HG02885 (cell line): ENCODE measurements at regions not wholly inside any gene's neighbourhood (a gene's known extent, or its start where the extent isn't known, plus 50 kb on each side); places are given as distances from the start of the nearest gene placed in this dataset.

Source experiments
- ATAC-seq: cut with Tn5 transposase; IDR thresholded peaks from one replicate; pipeline ENCODE4 v1.9.1; 2021; ENCODE audit warnings: mild to moderate bottlenecking; ENCODE audit not compliant: unreplicated experiment, poor library complexity

DNA sequence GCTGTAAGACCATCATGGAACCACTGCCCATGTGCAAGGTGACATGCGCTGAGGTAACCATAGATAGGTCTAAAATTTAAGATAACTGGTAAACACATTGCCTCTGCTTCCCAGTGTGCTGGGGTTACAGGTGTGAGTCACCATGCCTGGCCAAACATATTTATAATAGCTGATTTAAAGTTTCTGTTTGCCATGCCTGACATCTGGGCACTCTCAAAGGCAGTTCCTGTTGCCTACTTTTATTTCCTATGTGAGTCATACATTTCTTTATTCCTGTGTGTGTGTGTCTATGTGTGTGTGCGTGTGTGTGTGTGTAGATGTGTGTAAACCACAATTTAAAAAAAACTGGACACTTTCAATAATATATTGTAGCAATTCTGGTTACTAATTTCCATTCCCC is 415.2 kb upstream of the NETO1 start:
- ATAC-seq: no peak

DNA sequence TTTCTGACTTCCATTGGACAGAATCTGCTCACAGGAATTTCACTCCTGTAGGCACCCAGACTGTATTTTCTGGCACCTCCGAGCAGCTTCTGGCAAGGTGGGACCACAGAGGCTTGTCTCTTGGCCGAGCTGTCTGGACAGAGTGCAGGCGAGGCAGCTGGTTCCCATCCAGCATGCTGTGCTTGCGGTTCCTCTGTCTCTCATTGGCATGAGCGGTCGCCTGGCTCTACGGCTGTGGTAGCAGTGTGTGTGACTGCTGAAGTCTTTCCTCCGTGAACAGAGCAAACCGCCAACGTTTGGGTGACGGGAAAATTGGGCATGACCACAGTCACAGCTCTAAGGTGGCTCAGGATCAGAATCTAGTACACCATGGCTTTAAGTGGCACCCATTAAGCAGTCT is 411.7 kb upstream of the NETO1 start:
- ATAC-seq: no peak

DNA sequence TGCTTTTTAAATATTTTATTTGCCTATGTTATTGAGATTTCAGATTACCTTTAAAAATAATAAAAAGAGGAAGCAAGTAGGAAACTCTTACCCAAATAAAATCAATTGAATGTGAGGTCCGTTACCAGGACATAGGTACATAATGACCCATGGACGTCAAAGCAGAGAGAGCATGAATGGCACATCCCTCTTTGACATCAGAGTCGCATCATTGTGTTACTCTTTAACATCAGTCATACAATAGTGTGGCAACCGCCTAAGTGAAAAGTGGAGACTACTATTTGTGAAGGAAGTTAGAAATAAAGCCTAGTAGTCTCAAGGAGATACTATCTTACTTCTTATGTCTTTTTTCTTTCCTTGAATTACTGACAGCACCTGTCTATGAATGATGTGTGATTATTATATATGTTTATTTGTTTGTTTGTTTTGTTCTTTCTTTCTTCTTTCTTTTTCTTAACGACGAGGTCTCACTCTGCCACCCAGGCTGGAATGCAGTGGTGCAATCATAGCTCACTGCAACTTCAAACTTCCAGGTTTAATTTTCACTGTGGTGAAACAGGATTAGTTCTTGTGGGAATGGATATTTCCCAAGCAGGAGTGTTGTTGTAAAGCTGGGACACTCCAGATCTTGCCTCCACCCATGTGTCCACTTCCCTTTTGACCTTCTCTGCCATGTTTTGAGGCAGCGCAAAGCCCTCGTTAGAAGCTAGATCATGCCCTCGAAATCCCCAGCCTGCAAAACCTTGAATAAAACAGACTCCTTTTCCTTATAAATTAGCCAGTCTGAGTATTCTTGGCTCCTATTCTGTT is 407.2 kb upstream of the NETO1 start:
- ATAC-seq: no peak

DNA sequence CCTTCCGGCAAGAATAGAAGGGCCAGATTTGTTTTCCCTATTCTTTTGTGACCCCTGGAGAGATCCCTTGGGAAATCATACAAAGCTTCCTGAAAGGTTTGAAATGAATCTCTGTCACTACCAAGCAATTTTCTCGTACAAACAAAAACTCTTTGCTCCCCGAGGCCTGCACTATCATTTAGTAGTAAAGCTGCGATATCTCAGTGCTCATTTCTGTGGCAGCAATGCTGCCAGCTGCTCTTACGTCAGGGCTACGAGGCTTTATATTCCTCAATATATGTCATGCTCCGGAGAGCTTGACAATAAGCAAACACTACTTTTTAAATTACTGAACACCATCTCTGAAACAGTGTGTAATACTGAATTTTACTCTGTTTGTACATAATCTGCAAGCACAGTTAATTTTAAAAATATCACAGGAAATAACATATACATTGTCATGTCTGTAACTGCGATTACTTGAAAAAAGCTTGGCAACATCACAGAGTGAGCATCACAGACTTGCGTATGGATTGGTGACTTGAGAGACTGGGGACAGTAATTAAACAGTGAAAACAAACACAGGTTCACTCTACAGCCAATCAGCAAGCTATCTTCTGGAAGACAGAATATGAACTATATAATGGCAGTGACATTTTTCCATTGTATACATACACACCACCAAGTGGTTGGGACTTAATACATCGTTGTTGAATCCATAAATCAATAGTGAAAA is 403.3 kb upstream of the NETO1 start:
- no peak for ATAC-seq

DNA sequence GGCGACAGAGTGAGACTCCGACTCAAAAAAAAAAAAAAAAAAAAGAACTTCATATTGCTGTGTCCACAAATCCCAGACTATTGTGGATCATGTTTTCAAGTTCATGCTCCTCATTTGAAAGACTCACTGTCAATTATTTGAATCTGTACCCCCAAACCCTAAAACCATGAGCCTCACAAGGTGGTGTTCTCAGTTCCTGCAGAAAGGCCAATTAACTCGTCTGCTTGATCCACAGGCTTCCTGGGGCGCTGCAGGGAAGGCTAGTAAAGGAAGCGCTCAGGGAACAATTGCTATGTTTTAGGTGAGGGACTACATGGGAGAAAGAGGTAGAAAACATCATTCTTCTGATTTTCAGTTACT is 396.8 kb upstream of the NETO1 start:
- ATAC-seq: no peak

DNA sequence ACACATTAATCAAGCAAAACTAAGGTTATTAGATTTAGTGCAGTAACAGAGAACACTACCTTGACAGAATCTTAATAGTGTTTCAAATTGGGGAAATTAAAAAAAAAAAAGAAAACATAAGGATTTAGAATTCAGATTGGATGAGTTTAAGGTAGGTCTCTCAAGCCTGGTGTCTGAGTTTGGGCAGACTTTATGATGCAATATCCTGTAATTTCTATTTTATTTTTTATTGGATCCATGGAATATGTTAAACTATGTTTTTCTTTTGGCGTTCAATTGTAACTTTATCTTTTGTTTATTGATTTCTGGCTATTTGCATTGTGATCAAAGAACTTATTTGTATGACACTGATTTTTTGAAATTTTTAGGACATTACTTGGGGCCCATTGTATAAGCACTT is 394.1 kb upstream of the NETO1 start:
- no peak for ATAC-seq

DNA sequence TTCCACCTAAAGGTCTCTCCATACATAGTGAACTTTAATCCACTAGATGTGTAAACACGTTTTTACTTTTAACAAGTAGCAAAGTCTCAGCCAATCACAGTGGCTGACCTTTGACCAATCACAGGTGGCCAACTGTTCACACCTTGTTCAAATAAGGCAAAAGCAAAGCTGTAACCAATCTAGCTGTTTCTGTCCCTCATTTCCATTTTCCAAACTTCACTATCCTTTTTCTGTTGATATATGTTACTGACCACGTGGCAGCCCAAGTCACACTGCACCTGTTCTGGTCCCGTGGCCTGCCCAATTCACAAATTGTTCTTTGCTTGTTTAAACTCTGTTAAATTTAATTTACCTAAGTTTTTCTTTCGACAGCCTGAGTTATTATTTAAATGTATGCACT is 393.5 kb upstream of the NETO1 start:
- ATAC-seq: no peak

DNA sequence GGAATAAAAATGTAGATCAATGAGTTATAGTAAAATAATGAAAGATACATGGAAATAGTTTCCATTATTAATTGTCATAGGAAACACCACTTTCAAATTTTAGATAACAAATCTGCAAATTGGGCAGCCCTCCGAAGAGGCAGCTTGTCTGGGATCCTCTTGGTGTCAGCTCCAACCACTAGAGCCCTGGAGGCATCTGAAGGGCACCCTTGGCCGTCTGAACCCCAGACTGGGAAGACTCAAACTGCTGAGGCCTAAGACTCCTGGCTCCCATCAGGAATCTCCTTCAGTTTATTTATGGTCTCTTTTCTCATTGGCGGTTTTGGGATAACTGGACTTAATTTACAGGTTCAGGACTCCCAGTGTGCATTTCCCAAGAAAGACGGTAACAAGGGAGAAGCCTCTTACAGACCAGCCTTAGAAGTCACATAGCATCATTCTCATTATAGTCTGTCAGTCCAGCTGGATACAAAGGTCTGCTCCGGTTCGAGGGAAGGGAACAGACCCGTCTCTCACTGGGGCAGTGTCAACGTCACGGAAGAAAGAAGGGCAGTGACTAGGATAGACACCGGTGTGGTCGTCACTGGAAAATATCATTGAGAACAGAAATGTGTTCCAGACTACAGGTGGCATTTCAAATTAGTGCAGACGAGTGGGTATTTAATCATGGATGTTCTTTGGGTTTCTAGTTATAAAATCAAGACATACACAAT is 390.7 kb upstream of the NETO1 start:
- no peak for ATAC-seq

DNA sequence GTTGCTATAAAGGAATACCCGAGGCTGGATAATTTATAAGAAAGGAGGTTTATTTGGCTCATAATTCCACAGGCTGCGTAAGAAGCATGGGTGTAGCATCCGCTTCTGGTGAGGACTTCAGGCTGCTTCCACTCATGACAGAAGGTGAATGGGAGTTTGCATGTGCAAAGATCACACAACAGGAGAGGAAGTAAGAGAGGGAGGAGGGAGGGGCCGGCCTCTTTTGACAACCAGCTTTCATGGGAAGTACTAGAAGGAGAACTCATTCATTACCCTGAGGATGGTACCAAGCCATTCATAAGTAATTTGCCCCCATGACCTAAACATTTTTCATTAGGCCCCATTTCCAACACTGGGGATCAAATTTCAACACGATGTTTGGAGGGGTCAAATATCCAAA is 386.8 kb upstream of the NETO1 start:
- ATAC-seq: no peak

DNA sequence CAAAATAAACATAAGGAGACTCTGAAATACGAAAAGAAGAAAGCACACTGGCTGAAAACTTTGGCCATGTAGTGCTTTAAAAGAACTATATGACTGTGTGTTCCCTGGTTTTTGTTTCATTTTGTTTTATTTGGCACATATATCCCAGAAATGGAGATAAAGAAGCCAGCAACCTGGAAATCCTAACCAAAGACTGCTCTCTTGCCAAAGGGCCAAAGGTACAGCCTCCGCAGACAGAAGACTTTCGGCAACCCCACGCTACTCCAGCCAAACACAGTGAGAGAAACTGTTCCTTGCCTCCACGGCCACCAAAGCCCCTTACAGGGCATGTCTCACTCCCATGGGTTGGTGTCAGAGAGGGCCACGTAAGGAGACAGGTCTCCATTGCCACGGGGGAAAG is 381.2 kb upstream of the NETO1 start:
- no peak for ATAC-seq

DNA sequence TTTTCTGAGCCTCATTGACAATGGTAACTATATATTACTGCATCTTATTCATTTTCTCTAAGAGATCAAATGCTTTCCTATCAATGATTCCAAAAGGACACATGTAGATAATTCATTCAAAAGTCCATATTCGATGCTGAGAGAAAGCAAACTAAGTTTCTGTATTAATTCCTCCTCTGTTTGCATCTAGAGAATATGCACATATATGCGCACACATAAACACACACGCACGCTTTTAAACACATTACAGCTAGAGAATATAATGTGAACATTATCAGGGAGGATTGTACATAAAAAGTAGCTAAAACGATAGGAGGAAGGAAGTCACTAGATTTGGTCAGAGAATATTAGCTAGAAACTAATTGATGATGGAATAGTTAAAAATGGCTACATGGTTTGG is 379.0 kb upstream of the NETO1 start:
- ATAC-seq: no peak

DNA sequence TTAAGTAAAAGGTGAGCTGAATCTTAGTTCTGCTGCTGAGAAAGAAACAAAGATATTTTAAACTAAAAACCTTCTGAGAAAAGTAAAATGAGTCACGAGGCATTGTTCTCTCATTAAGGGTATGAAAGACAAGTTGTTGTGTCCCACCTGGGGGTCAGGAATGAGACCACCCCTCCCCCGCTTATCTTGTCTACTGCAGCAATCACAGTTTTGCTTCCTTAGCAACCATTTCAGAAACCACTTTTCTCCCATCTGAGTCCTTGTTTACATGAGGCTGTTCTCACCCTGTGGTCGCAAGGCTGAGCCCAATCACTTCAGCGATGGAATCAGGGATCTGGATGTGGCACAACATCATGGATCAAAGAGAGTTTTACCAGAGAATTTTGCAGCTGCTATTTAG is 377.6 kb upstream of the NETO1 start:
- no peak for ATAC-seq

DNA sequence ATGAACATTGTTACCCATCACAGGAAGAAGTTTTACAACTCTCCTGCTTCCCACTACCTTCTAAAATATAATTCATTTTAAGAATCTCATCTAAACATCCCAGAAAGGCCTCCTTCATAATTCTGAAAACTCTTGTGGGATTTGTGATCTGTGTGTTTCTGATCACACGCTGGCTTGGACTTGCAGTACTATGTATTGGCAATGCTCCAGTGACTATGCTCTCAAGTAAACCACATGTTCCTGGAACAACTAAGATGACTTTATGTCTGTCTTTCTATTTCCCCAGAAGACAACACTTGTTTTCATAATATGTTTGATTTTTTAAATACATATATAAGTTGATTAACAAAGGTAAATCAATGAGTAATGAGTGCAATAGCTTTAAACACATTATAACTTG is 376.6 kb upstream of the NETO1 start:
- no peak for ATAC-seq

DNA sequence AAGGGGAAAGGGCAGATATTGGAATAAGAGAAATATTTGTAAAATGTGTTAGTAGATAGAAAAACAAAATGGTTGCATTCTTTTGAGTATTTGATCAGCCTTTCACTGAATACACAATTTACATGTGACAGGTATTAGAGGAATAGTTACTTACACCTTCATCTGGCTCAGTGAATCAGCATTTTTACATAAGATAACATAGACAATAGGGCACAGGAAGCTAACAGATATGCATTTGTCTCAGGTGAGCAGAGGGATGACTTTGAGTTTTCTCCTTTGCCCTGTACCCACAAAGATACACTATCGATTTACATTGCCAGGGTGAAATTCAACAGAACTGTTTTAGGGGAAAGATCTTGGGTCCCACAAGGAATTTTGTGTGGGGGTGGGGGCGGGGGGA is 373.1 kb upstream of the NETO1 start:
- ATAC-seq: no peak

DNA sequence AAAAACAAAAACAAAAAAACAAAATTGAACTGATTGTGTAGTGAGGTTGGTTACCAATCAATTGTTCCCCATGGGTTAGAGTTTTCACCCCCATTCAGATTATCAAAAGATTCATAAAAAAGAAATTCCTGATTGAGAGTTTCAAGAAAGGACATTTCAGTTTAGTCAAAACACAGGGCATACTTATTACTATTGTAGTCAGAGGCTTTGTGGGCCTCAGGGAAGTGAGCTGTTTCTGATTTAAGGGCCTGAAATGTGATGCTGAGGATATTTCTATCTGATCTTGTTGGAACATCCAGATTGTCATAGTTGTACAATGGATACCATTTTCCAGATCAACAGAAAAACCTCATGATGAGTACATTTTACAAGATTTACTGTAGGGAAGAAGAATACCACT is 368.1 kb upstream of the NETO1 start:
- ATAC-seq: no peak

DNA sequence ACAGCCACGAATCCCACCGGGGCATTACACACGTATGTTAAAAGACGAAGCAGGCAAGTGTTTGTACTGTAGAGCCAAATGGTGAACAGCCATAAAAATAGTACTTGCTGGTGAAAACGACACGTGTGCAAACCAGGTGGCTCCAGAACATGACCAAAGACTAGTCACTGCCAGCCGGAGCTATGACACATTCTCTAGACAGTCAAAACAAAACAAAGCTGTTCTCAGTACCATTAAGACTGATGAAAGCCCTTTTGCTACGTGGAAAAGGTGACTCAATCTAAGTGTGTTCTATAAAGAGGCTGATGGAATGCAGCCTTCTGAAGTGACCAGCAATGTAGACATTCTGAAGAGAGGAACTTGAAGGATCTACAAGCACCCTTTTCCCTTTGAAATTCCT is 367.7 kb upstream of the NETO1 start:
- ATAC-seq: peak; percentile 76

DNA sequence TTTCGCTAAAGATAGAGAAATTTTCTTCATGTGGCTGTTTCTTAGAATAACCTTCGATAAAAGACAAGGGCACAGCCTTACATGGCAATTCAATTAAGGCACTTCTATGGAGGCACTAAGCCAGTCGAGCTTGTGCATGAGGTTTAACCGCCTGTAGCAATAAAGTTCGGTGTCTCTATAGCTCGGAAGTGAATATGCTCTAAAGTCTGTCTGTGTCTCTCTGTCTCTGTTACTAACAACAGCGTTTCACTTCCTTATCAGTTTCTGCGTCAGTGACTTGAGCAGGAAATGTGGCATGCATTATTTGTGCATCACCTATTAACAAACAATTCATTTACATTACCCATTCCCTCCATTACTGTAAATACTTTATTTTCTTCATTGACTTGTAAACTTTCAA is 365.1 kb upstream of the NETO1 start:
- peak; percentile 45 for ATAC-seq

DNA sequence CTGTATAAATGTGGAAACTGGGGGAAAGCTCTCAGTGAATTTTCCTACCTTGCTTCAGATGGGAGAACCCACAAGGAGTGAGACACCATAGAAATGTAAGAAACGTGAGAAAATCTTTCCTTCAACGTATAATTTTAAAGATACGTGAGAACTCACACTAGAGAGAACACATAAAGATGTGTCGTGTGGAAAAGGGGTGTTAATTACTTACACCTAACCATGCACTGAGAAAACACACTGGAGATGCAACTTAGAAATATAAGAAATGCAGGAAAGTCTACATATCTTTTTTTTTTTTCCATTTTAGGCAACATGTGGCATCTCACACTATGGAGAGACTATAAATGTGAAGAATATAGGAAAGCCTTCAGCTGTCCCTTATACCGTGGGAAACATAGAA is 352.9 kb upstream of the NETO1 start:
- ATAC-seq: no peak

DNA sequence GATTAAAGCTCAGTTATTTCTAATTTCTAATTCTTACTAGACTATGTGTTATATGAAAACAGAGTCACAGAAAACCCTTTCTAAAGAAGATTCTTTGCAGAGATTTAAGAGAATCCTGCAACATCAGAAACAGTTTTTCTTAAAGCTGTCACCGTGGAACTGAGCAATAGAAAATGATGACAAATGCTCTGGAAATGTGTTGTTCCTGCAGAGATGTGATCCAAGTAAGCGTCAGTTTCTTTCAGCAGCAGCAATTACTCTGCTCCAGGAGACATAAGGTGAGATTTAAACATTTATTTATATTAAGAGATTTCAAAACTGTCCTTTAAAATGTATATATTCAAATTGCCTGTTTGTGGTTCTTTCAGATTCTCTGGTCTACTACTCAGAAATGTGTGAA is 350.5 kb upstream of the NETO1 start:
- ATAC-seq: no peak

DNA sequence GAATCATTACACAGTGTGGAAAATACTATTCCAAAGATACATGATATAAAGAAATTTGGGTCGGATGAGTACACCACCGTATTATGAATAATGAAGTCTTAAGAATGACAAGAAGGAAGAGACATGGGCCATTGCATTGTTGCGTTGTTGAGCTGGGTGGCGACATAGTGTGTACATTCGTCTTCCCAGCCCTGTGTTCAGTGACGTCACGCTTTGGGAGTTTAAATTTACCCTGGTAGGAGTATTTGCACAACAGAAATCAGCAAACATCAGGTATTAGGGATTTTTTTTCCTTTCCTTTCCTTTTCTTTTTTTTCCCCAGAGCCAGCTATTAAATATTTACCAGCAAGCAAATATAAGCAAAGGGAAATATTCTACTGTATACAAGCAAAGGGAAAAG is 347.2 kb upstream of the NETO1 start:
- ATAC-seq: no peak

DNA sequence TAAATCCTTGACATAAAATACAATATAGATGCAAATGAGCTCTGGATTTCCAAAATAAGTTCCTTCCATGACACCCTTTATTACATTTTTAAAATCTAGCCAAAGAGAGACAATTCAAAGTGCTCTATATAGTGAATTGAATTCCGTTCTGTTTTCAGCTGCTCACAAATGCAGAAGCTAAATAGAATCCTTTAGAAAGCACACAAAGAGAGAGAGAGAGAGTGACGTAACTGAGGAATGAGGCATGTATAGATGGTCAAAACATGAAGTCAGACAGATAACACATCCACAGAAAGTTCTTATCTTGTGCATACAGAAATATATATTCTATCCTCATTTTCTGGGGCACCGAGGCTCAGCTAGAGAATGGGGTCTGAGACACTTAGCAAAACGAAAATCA is 344.7 kb upstream of the NETO1 start:
- ATAC-seq: no peak

DNA sequence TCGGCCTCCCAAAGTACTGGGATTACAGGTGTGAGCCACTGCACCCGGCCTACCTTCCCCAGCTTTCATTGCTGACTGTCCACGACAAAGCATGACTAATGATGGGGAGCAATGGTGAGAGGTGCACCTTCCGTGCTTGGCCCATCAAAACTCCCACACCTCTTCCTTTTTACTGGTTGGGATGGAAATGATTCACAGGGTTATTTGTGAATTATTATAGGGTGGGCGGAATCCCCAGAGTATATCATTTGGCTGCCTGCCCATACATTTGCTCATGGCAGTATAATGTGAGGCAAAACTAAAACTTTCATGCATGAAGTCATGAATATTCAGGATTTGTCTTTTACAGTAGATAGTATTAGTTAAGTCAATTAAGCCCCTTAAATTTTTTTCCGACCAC is 334.2 kb upstream of the NETO1 start:
- no peak for ATAC-seq
